H1 (cell line): ENCODE measurements at regions not wholly inside any gene's neighbourhood (a gene's known extent, or its start where the extent isn't known, plus 50 kb on each side); places are given as distances from the start of the nearest gene placed in this dataset.

Source experiments
- CTCF ChIA-PET: fragments of 300-600 bp; sonication (Branson Sonifier 250); formaldehyde crosslinking; loops from one replicate; lab custom pipeline; 2021; ENCODE audit not compliant: partially characterized antibody; lab: Charles Lee
- POLR2A ChIA-PET: fragments of 300-600 bp; sonication (Branson Sonifier 250); formaldehyde crosslinking; loops from one replicate; lab custom pipeline; 2021; ENCODE audit warnings: inconsistent platforms; ENCODE audit not compliant: partially characterized antibody; lab: Charles Lee
- DNase-seq, 2 experiments: peaks; one replicate each; pipeline versions ENCODE4 v3.0.0 to v3.0.0-alpha.2; 2010 to 2022; ENCODE audit warnings: low spot score in 2 of 2, low read depth in 1 of 2, mixed read lengths in 1 of 2
- FAIRE-seq: peaks from 2 replicates; lab custom pipeline; 2011; peaks lifted over from hg19 to GRCh38; lab: Jason Lieb, UNC
- H2AFZ ChIP-seq: 2 replicates; pipeline ENCODE4 v1.8.1; 2012; ENCODE audit warnings: low read length, inconsistent platforms
- H2AK5ac ChIP-seq: 2 replicates; pipeline ENCODE4 v1.6.1; 2013; ENCODE audit warnings: low read depth, low read length
- H2BK120ac ChIP-seq: replicated peaks from 2 replicates; pipeline ENCODE3; 2013; ENCODE audit warnings: low read depth, low read length, inconsistent platforms
- H2BK12ac ChIP-seq: 2 replicates; pipeline ENCODE4 v1.6.1; 2013; ENCODE audit warnings: low read depth, low read length
- H2BK15ac ChIP-seq: 2 replicates; pipeline ENCODE4 v1.6.1; 2013; ENCODE audit warnings: low read length
- H2BK20ac ChIP-seq: 2 replicates; pipeline ENCODE4 v1.6.1; 2013; ENCODE audit warnings: low read length
- H2BK5ac ChIP-seq: 2 replicates; pipeline ENCODE4 v1.6.1; 2013; ENCODE audit warnings: low read depth, low read length
- H3K14ac ChIP-seq: 2 replicates; pipeline ENCODE4 v1.6.1; 2013; ENCODE audit warnings: inconsistent platforms; ENCODE audit not compliant: insufficient read length
- H3K18ac ChIP-seq: 2 replicates; pipeline ENCODE4 v1.6.1; 2013; ENCODE audit warnings: low read length; ENCODE audit errors: extremely low read depth
- H3K23ac ChIP-seq: 2 replicates; pipeline ENCODE4 v1.6.1; 2013; ENCODE audit warnings: inconsistent platforms; ENCODE audit not compliant: insufficient read length
- H3K23me2 ChIP-seq: 2 replicates; pipeline ENCODE4 v1.6.1; 2013; ENCODE audit warnings: low read depth, low read length
- H3K27ac ChIP-seq: 2 replicates; pipeline ENCODE4 v1.6.1; 2011; ENCODE audit warnings: low read depth, low read length, inconsistent platforms
- H3K27me3 ChIP-seq, 4 experiments: replicated peaks in 1 of 4; 1 replicate in 1 of 4; 2 replicates in 3 of 4; pipeline versions ENCODE4 v1.6.1 to v1.8.1; 2011 to 2013; ENCODE audit warnings: low read length in 3 of 4, mild to moderate bottlenecking in 3 of 4, inconsistent platforms in 2 of 4, mixed read lengths in 2 of 4, moderate library complexity in 1 of 4; ENCODE audit not compliant: control insufficient read depth in 3 of 4, insufficient read depth in 3 of 4; ENCODE audit errors: extremely low read depth in 1 of 4
- H3K36me3 ChIP-seq, 4 experiments: 2 replicates each; pipeline versions ENCODE4 v1.6.1 to v1.8.1; 2011 to 2013; ENCODE audit warnings: mild to moderate bottlenecking in 4 of 4, low read length in 3 of 4, moderate library complexity in 2 of 4, control low read depth in 1 of 4, inconsistent platforms in 1 of 4; ENCODE audit not compliant: insufficient read depth in 4 of 4, control insufficient read depth in 2 of 4
- H3K4ac ChIP-seq: replicated peaks from 2 replicates; pipeline ENCODE3; 2013; ENCODE audit warnings: low read length, low read depth, mixed read lengths, inconsistent platforms; ENCODE audit not compliant: insufficient read length
- H3K4me1 ChIP-seq, 4 experiments: replicated peaks in 1 of 4; 1 replicate in 1 of 4; 2 replicates in 3 of 4; pipeline versions ENCODE4 v1.6.1 to v1.8.1; 2011 to 2013; ENCODE audit warnings: low read length in 3 of 4, inconsistent platforms in 2 of 4, mixed read lengths in 1 of 4; ENCODE audit not compliant: insufficient read depth in 4 of 4, control insufficient read depth in 3 of 4
- H3K4me2 ChIP-seq, 2 experiments: 2 replicates each; pipeline versions ENCODE4 v1.6.1 to v1.8.1; 2011 to 2013; ENCODE audit warnings: low read depth in 2 of 2, low read length in 2 of 2, control low read depth in 1 of 2, inconsistent platforms in 1 of 2, mild to moderate bottlenecking in 1 of 2; ENCODE audit not compliant: insufficient read depth in 1 of 2
- H3K4me3 ChIP-seq, 4 experiments: fragments of 200-600, 300-600 bp in 1 of 4; sonication (generic), shearing (Covaris generic), sonication (Bioruptor Twin) in 1 of 4; 2 replicates each; pipeline versions ENCODE4 v1.5.1 to v1.8.1; 2011 to 2016; ENCODE audit warnings: low read length in 4 of 4, low read depth in 3 of 4, control low read depth in 2 of 4, inconsistent platforms in 2 of 4, mild to moderate bottlenecking in 2 of 4, mixed read lengths in 1 of 4, moderate library complexity in 1 of 4; ENCODE audit not compliant: insufficient read depth in 2 of 4; ENCODE audit errors: extremely low read depth in 1 of 4
- H3K56ac ChIP-seq: replicated peaks from 2 replicates; pipeline ENCODE3; 2013; ENCODE audit warnings: low read depth, mild to moderate bottlenecking, mixed read lengths, low read length, inconsistent platforms; ENCODE audit not compliant: insufficient read length
- H3K79me1 ChIP-seq: 2 replicates; pipeline ENCODE4 v1.6.1; 2013; ENCODE audit warnings: low read depth, low read length, control low read depth
- H3K79me2 ChIP-seq, 2 experiments: 2 replicates each; pipeline versions ENCODE4 v1.6.1 to v1.8.1; 2012 to 2013; ENCODE audit warnings: low read length in 2 of 2, mild to moderate bottlenecking in 2 of 2, inconsistent platforms in 1 of 2; ENCODE audit not compliant: insufficient read depth in 2 of 2, control insufficient read depth in 1 of 2
- H3K9ac ChIP-seq, 4 experiments: replicated peaks in 1 of 4; 1 replicate in 1 of 4; 2 replicates in 3 of 4; pipeline versions ENCODE4 v1.6.1 to v1.8.1; 2011 to 2013; ENCODE audit warnings: low read depth in 3 of 4, low read length in 3 of 4, control low read depth in 2 of 4, mild to moderate bottlenecking in 2 of 4, moderate library complexity in 2 of 4, inconsistent platforms in 1 of 4; ENCODE audit errors: extremely low read depth in 1 of 4
- H3K9me3 ChIP-seq, 2 experiments: 2 replicates each; pipeline versions ENCODE4 v1.6.1 to v1.8.1; 2012 to 2013; ENCODE audit warnings: mild to moderate bottlenecking in 2 of 2, moderate library complexity in 2 of 2, control low read depth in 1 of 2, inconsistent platforms in 1 of 2, low read depth in 1 of 2, low read length in 1 of 2, mixed read lengths in 1 of 2; ENCODE audit not compliant: insufficient read depth in 2 of 2
- H4K20me1 ChIP-seq, 2 experiments: replicated peaks in 1 of 2; 2 replicates each; pipeline versions ENCODE3 to v1.8.1; 2011 to 2013; ENCODE audit warnings: inconsistent platforms in 2 of 2, low read length in 2 of 2, mild to moderate bottlenecking in 1 of 2; ENCODE audit not compliant: insufficient read depth in 2 of 2, control insufficient read depth in 1 of 2
- H4K5ac ChIP-seq: 2 replicates; pipeline ENCODE4 v1.6.1; 2013; ENCODE audit warnings: low read length, low read depth, mixed read lengths, inconsistent platforms; ENCODE audit not compliant: insufficient read length
- H4K8ac ChIP-seq: 2 replicates; pipeline ENCODE4 v1.8.0; 2013; ENCODE audit warnings: mild to moderate bottlenecking, moderate library complexity, low read length, inconsistent platforms; ENCODE audit not compliant: insufficient read depth; ENCODE audit errors: extremely low read depth
- H4K91ac ChIP-seq: replicated peaks from 2 replicates; pipeline ENCODE3; 2013; ENCODE audit warnings: low read length, mixed read lengths, inconsistent platforms; ENCODE audit not compliant: insufficient read length
- ATF3 ChIP-seq: IDR thresholded peaks from 2 replicates; pipeline ENCODE4 v1.6.1; 2011; ENCODE audit warnings: low read depth, mild to moderate bottlenecking, low read length; ENCODE audit not compliant: insufficient read depth
- BCL11A ChIP-seq, 2 experiments: IDR thresholded peaks; one replicate each; pipeline ENCODE4 v1.6.1; 2011; ENCODE audit warnings: low read depth in 2 of 2, low read length in 2 of 2, mild to moderate bottlenecking in 2 of 2
- CBX5 ChIP-seq: fragments of 300-800, 300-1000 bp; sonication (generic); IDR thresholded peaks from 2 replicates; pipeline ENCODE4 v1.7.1; 2016; ENCODE audit warnings: antibody characterized with exemption, low read length, low read depth
- EGR1 ChIP-seq: IDR thresholded peaks from 2 replicates; pipeline ENCODE4 v1.6.1; 2011; ENCODE audit warnings: low read depth, low read length, borderline replicate concordance
- EZH2 ChIP-seq: fragments of 200-600 bp; sonication (generic); IDR thresholded peaks from 2 replicates; pipeline ENCODE4 v1.7.1; 2012; ENCODE audit warnings: low read depth, mild to moderate bottlenecking, moderate library complexity, low read length, inconsistent platforms; ENCODE audit not compliant: severe bottlenecking
- GABPA ChIP-seq: IDR thresholded peaks from 2 replicates; pipeline ENCODE4 v1.6.1; 2011; ENCODE audit warnings: mild to moderate bottlenecking, low read length, moderate library complexity, borderline replicate concordance; ENCODE audit not compliant: insufficient read depth
- KDM4A ChIP-seq: IDR thresholded peaks from one replicate; pipeline ENCODE4 v1.7.1; 2012; ENCODE audit warnings: low read depth, mild to moderate bottlenecking, moderate library complexity, low read length, inconsistent platforms; ENCODE audit not compliant: severe bottlenecking
- SUZ12 ChIP-seq: fragments of 200-600 bp; sonication (generic); IDR thresholded peaks from 2 replicates; pipeline ENCODE4 v1.6.1; 2012; ENCODE audit warnings: mild to moderate bottlenecking, inconsistent platforms, low read length, moderate library complexity, mixed read lengths
- YY1 ChIP-seq: IDR thresholded peaks from 2 replicates; pipeline ENCODE4 v1.6.1; 2011; ENCODE audit warnings: low read depth, mild to moderate bottlenecking, low read length
- WGBS, 2 experiments: shearing (Covaris generic) in 1 of 2; methylation state at CpG; one replicate each; pipeline versions ENCODE4 v1.1.6 to v1.1.7; 2013 to 2015; ENCODE audit warnings: low lambda C conversion rate in 2 of 2, mixed read lengths in 2 of 2, inconsistent platforms in 1 of 2, low coverage in 1 of 2, missing lambda C conversion rate in 1 of 2; ENCODE audit not compliant: insufficient replicate concordance in 2 of 2, insufficient coverage in 1 of 2, insufficient read length in 1 of 2; ENCODE audit errors: extremely low coverage in 1 of 2, missing lambda C conversion rate in 1 of 2; 5-methylcytosine and 5-hydroxymethylcytosine counted together

GRCh38 chr1:38497921-38498656 lies 361.5 kb downstream of the RRAGC start:
- Histone ChIP-seq H3K9ac (no peak overlapping the region), H2BK5ac (no peak overlapping the region), H3K4ac (no peak overlapping the region), H2BK20ac (no peak overlapping the region), H3K56ac (no peak overlapping the region), H4K20me1 (no peaks in the 10 kb centered on the region), H4K8ac (no peak overlapping the region), H3K18ac (0 out of 2 replicates have a peak overlapping the region, but pooled peaks have one; percentile 12), H3K79me2 (no peaks in the 10 kb centered on the region), H3K4me2 (peak overlapping the region; percentile 8 to 23; a peak in 1 of 4 replicates), H3K23ac (no peak overlapping the region), H3K4me3 (peak overlapping the region in 1 of 4 experiments; percentile 14; a peak in 1 of 8 replicates), H3K27ac (no peak overlapping the region), H4K5ac (no peak overlapping the region), H3K36me3 (no peaks in the 10 kb centered on the region), H2AFZ (no peak overlapping the region), H3K27me3 (no peaks in the 10 kb centered on the region), H3K14ac (no peak overlapping the region), H2BK12ac (0 out of 2 replicates have a peak overlapping the region, but pooled peaks have one; percentile 3), H3K4me1 (peaks cover 9 to 24% (median 16%) of the 10 kb centered on the region in 4 experiments), H2BK15ac (no peak overlapping the region), H4K91ac (no peak overlapping the region), H3K9me3 (no peaks in the 10 kb centered on the region), H3K23me2 (no peaks in the 10 kb centered on the region; the same call in none of the 2 replicates), H3K79me1 (no peaks in the 10 kb centered on the region), H2AK5ac (no peak overlapping the region), H2BK120ac (no peak overlapping the region)
- DNase-seq, result no peak
- CTCF ChIA-PET, result interaction anchor here (0.6 to 3.9 kb wide), 12 partner anchors 8 to 471 kb away, joined by 3 to 25 read pairs (median 3); no protein-coding TSS in a partner anchor
- peak; percentile 28 for FAIRE-seq
- WGBS, 2 experiments, result 54% methylated on average over 7 of the region's 7 CpGs; no CpG with 5 or more reads in 1 of the 2 experiments
- POLR2A ChIA-PET, result interaction anchor here (1.4 to 2.1 kb wide), 3 partner anchors 8 to 66 kb away, joined by 5 to 7 read pairs (median 6); no protein-coding TSS in a partner anchor
- TF ChIP-seq EZH2, result no peak
- TF ChIP-seq SUZ12, result no peak
- no peak for TF ChIP-seq YY1
- TF ChIP-seq EGR1, result no peak
- no peak for TF ChIP-seq BCL11A (IDR thresholded peaks at IDR 0.05; ENCODE audit: low read depth in 2 of 2, low read length in 2 of 2)
- TF ChIP-seq CBX5, result no peak
- TF ChIP-seq KDM4A, result no peak
- no peak for TF ChIP-seq GABPA
- TF ChIP-seq ATF3, result no peak
